H1 (cell line): ENCODE measurements at regions not wholly inside any gene's neighbourhood (a gene's known extent, or its start where the extent isn't known, plus 50 kb on each side); places are given as distances from the start of the nearest gene placed in this dataset.

Experiments used
- BRCA1 ChIP-seq: IDR thresholded peaks from 2 replicates; pipeline ENCODE4 v1.6.1; 2012; ENCODE audit warnings: low read depth, low read length, improper control_type of control experiment
- CBX8 ChIP-seq: fragments of 300-800, 300-1000 bp; sonication (generic); IDR thresholded peaks from 2 replicates; pipeline ENCODE4 v1.7.1; 2016; ENCODE audit warnings: low read depth, low read length, borderline replicate concordance
- CHD1 ChIP-seq: IDR thresholded peaks from 2 replicates; pipeline ENCODE4 v1.6.1; 2012; ENCODE audit warnings: low read depth, low read length, improper control_type of control experiment
- CREB1 ChIP-seq: IDR thresholded peaks from 2 replicates; pipeline ENCODE4 v1.6.1; 2012; ENCODE audit warnings: inconsistent platforms
- EP300 ChIP-seq, 2 experiments: IDR thresholded peaks; 1 replicate in 1 of 2; 2 replicates in 1 of 2; pipeline ENCODE4 v1.6.1; 2011 to 2012; ENCODE audit warnings: low read depth in 2 of 2, low read length in 2 of 2, mild to moderate bottlenecking in 2 of 2, borderline replicate concordance in 1 of 2, inconsistent platforms in 1 of 2, moderate library complexity in 1 of 2
- JUND ChIP-seq: IDR thresholded peaks from 2 replicates; pipeline ENCODE4 v1.6.1; 2011; ENCODE audit warnings: mild to moderate bottlenecking, improper control_type of control experiment, low read length
- MAFK ChIP-seq: IDR thresholded peaks from 2 replicates; pipeline ENCODE4 v1.6.1; 2012; ENCODE audit warnings: low read depth, mild to moderate bottlenecking, improper control_type of control experiment, low read length
- MAX ChIP-seq: IDR thresholded peaks from 2 replicates; pipeline ENCODE4 v1.6.1; 2012; ENCODE audit warnings: inconsistent platforms
- POLR2A ChIP-seq, 2 experiments: IDR thresholded peaks; 1 replicate in 1 of 2; 2 replicates in 1 of 2; pipeline ENCODE4 v1.6.1; 2011; ENCODE audit warnings: low read depth in 2 of 2, low read length in 2 of 2, mild to moderate bottlenecking in 2 of 2; ENCODE audit errors: control extremely low read depth in 1 of 2
- POLR2AphosphoS5 ChIP-seq: IDR thresholded peaks from 2 replicates; pipeline ENCODE4 v1.6.1; 2011; ENCODE audit warnings: low read depth, low read length
- TAF7 ChIP-seq: optimal IDR thresholded peaks from 2 replicates; pipeline ENCODE3; 2011; ENCODE audit warnings: low read depth, mild to moderate bottlenecking, inconsistent platforms, low read length, moderate library complexity, borderline replicate concordance
- TF ChIP-seq, protein P1 (sequence below), 3 experiments: IDR thresholded peaks; 1 replicate in 2 of 3; 2 replicates in 1 of 3; pipeline versions ENCODE4 v1.5.1 to v1.6.1; 2011; ENCODE audit warnings: low read length in 3 of 3, mild to moderate bottlenecking in 3 of 3, inconsistent platforms in 2 of 3, low read depth in 1 of 3, moderate library complexity in 1 of 3; ENCODE audit not compliant: insufficient read depth in 1 of 3; ENCODE audit errors: control extremely low read depth in 1 of 3
- TF ChIP-seq, protein P2 (sequence below): IDR thresholded peaks from 2 replicates; pipeline ENCODE4 v1.6.1; 2011; ENCODE audit warnings: low read length, improper control_type of control experiment

GRCh38 chr1:116243333-116244054 is 129.6 kb upstream of the ATP1A1 start:
- TF ChIP-seq, protein P1, sequence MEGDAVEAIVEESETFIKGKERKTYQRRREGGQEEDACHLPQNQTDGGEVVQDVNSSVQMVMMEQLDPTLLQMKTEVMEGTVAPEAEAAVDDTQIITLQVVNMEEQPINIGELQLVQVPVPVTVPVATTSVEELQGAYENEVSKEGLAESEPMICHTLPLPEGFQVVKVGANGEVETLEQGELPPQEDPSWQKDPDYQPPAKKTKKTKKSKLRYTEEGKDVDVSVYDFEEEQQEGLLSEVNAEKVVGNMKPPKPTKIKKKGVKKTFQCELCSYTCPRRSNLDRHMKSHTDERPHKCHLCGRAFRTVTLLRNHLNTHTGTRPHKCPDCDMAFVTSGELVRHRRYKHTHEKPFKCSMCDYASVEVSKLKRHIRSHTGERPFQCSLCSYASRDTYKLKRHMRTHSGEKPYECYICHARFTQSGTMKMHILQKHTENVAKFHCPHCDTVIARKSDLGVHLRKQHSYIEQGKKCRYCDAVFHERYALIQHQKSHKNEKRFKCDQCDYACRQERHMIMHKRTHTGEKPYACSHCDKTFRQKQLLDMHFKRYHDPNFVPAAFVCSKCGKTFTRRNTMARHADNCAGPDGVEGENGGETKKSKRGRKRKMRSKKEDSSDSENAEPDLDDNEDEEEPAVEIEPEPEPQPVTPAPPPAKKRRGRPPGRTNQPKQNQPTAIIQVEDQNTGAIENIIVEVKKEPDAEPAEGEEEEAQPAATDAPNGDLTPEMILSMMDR (IDR thresholded peaks at IDR 0.05; ENCODE audit: control extremely low read depth in 1 of 3, insufficient read depth in 1 of 3, low read depth in 1 of 3, low read length in 3 of 3), result no peak
- no peak for TF ChIP-seq CHD1
- TF ChIP-seq CREB1, result no peak
- no peak for TF ChIP-seq MAX
- no peak for TF ChIP-seq CBX8
- TF ChIP-seq BRCA1, result no peak
- no peak for TF ChIP-seq POLR2A (IDR thresholded peaks at IDR 0.05; ENCODE audit: control extremely low read depth in 1 of 2, low read depth in 2 of 2, low read length in 2 of 2)
- TF ChIP-seq EP300 (IDR thresholded peaks at IDR 0.05; ENCODE audit: borderline replicate concordance in 1 of 2, low read depth in 2 of 2, low read length in 2 of 2), result no peak
- no peak for TF ChIP-seq MAFK
- no peak for TF ChIP-seq TAF7
- TF ChIP-seq JUND, result no peak
- TF ChIP-seq, protein P2, sequence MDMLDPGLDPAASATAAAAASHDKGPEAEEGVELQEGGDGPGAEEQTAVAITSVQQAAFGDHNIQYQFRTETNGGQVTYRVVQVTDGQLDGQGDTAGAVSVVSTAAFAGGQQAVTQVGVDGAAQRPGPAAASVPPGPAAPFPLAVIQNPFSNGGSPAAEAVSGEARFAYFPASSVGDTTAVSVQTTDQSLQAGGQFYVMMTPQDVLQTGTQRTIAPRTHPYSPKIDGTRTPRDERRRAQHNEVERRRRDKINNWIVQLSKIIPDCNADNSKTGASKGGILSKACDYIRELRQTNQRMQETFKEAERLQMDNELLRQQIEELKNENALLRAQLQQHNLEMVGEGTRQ, result no peak
- no peak for TF ChIP-seq POLR2AphosphoS5
